ENCODE measurements at regions not wholly inside any gene's neighbourhood (a gene's known extent, or its start where the extent isn't known, plus 50 kb on each side); places are given as distances from the start of the nearest gene placed in this dataset.

DNA sequence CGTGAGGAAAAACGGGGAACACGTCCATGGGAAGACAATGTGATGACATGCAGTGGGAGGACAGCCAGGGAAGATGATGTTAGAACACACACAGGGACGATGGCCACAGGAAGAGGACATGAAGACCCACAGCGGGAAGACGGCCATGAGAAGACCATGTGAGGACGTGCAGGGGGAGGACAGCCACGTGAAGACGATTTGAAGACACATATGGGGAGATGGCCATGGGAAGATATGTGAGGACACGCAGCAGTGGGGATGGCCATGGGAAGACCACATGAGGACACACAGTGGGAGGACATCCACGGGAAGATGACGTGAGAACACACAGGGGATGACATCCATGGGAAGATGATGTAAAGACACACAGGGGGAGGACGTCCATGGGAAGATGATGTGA, 83.8 kb downstream of the UQCRFS1 start:
- TF ChIP-seq, protein P1, sequence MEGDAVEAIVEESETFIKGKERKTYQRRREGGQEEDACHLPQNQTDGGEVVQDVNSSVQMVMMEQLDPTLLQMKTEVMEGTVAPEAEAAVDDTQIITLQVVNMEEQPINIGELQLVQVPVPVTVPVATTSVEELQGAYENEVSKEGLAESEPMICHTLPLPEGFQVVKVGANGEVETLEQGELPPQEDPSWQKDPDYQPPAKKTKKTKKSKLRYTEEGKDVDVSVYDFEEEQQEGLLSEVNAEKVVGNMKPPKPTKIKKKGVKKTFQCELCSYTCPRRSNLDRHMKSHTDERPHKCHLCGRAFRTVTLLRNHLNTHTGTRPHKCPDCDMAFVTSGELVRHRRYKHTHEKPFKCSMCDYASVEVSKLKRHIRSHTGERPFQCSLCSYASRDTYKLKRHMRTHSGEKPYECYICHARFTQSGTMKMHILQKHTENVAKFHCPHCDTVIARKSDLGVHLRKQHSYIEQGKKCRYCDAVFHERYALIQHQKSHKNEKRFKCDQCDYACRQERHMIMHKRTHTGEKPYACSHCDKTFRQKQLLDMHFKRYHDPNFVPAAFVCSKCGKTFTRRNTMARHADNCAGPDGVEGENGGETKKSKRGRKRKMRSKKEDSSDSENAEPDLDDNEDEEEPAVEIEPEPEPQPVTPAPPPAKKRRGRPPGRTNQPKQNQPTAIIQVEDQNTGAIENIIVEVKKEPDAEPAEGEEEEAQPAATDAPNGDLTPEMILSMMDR (IDR thresholded peaks at IDR 0.05) = no peak
- Histone ChIP-seq H3K4me3 (no peak overlapping the region), H3K27me3 (no peaks in the 10 kb centered on the region), H3K36me3 (no peaks in the 10 kb centered on the region), H3K9ac (ENCODE audit: low read depth in 2 of 2, low read length in 2 of 2) (no peak overlapping the region), H3K27ac (no peak overlapping the region), H3K9me3 (no peaks in the 10 kb centered on the region), H3K4me1 (no peaks in the 10 kb centered on the region)
- DNase-seq = no peak
- intact Hi-C loops (cut with DNase I) = no loop called here

DNA sequence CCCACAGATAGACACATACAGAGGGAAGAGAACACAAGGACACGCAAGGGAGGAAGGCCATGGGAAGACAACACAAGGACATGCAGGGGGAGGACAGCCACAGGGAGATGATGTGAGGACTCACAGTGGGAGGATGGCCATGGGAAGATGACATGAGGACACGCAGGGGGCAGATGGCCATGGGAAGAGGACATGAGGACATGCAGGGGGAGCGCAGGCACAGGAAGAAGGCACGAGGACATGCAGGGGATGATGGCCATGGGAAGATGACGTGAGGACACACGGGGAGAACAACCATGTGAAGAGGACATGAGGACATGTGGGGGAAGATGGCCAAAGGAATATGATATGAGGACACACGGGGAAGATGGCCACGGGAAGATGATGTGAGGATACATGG, 84.7 kb downstream of the UQCRFS1 start:
- intact Hi-C loops (cut with DNase I) = no loop called here
- Histone ChIP-seq H3K9ac (ENCODE audit: low read depth in 2 of 2, low read length in 2 of 2) (no peak overlapping the region), H3K9me3 (no peaks in the 10 kb centered on the region), H3K27me3 (no peaks in the 10 kb centered on the region), H3K36me3 (no peaks in the 10 kb centered on the region), H3K4me1 (no peaks in the 10 kb centered on the region), H3K4me3 (no peak overlapping the region), H3K27ac (no peak overlapping the region)
- TF ChIP-seq, protein P1 (IDR thresholded peaks at IDR 0.05) = no peak
- no peak for DNase-seq

DNA sequence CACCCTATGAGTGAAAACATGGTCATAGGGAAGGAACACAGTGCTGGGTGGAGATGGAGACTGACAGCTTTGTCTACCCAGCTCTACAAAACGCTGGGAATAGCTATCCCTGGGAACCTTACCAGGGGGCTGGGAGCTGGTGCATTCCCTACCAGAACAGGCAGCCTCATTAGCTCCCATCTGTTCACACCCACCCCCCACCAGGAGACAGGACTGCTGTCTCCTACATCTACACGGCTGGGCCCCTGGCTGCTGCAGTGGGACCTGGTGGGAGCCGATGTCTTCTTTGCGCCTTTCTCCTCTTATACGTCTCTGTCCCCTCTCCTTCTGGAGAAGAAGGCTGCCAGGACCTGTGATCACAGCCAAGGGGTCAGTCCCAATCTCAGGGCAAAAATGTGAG, 90.8 kb downstream of the UQCRFS1 start:
- Histone ChIP-seq H3K27ac (no peak overlapping the region), H3K4me1 (no peaks in the 10 kb centered on the region), H3K27me3 (no peaks in the 10 kb centered on the region), H3K9ac (ENCODE audit: low read depth in 2 of 2, low read length in 2 of 2) (no peak overlapping the region), H3K36me3 (no peaks in the 10 kb centered on the region), H3K9me3 (no peaks in the 10 kb centered on the region), H3K4me3 (no peak overlapping the region)
- TF ChIP-seq, protein P1 (IDR thresholded peaks at IDR 0.05) = no peak
- intact Hi-C loops (cut with DNase I) = no loop called here
- DNase-seq = no peak

DNA sequence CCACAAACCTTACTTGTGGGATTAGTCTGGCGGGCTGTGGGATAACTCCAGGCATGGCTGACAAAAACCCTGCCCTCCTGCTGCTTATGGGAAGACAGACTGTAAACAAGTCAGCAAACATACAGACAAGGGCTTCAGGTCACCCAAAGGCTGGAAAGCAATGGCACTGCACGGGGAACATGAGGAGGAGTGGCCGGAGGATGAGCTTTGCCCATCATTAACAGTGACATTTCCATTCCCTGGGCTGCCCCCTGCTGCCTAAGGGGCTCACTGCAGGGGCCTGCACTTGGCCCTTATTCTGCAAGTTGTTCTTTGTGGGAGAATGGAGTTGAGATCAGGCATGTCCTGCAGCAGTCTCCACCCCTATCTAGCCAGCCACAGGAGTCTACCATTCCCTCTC, 91.3 kb downstream of the UQCRFS1 start:
- Histone ChIP-seq H3K4me1 (no peaks in the 10 kb centered on the region), H3K4me3 (no peak overlapping the region), H3K27ac (no peak overlapping the region), H3K9ac (ENCODE audit: low read depth in 2 of 2, low read length in 2 of 2) (no peak overlapping the region), H3K9me3 (no peaks in the 10 kb centered on the region), H3K27me3 (no peaks in the 10 kb centered on the region), H3K36me3 (no peaks in the 10 kb centered on the region)
- intact Hi-C loops (cut with DNase I) = no loop called here
- DNase-seq = no peak
- TF ChIP-seq, protein P1 (IDR thresholded peaks at IDR 0.05) = no peak

DNA sequence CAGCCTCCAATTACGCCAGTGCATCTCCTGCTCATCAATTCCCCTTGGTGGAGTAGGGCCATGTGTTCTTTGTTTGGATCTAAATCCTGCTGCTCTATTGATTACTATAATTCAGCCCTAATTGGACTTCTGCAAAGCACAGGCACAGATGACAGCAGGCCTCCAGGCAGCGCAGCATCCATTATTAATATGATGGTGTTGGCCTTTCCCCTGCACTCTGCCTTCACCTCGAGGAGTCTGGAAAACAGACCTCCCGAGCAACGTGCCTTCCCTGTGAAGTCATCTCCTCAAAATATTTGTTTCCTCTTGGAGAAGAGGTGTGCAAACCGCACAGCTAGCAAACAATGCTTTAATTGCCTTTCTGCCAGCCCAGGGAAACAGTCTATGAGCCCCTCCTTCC, 92.5 kb downstream of the UQCRFS1 start:
- H3K9ac ChIP-seq (ENCODE audit: low read depth in 2 of 2, low read length in 2 of 2) = no peak overlapping the region
- TF ChIP-seq, protein P1 (IDR thresholded peaks at IDR 0.05) = no peak
- H3K4me1 ChIP-seq = no peaks in the 10 kb centered on the region
- no peak overlapping the region for H3K4me3 ChIP-seq
- H3K27ac ChIP-seq = no peak overlapping the region
- no peak for DNase-seq
- H3K9me3 ChIP-seq = no peaks in the 10 kb centered on the region
- no peaks in the 10 kb centered on the region for H3K36me3 ChIP-seq
- H3K27me3 ChIP-seq = no peaks in the 10 kb centered on the region
- intact Hi-C loops (cut with DNase I) = no loop called here

DNA sequence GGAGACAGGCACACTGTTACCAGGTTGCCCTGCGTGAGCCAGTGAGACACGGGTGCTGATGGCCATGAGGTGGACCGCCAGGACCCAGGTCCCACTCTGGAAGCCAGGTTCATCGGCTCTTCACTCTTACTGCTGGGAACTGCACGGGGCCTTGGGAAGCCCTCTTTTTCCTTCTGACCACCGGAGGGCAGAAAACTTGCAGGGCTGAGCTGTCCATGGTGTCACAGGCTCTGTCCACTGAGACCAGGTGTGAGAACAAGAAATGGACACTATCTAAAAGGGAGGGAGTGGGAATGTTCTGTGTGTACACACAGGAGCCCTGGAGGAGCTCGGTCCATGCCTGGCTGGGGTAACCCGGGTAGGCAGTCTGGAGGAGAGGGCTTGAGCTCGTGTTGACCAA, 93.4 kb downstream of the UQCRFS1 start:
- H3K27ac ChIP-seq = no peak overlapping the region
- no peaks in the 10 kb centered on the region for H3K36me3 ChIP-seq
- TF ChIP-seq, protein P1 (IDR thresholded peaks at IDR 0.05) = no peak
- no peak overlapping the region for H3K4me3 ChIP-seq
- intact Hi-C loops (cut with DNase I) = no loop called here
- DNase-seq = no peak
- H3K9me3 ChIP-seq = no peaks in the 10 kb centered on the region
- no peak overlapping the region for H3K9ac ChIP-seq (ENCODE audit: low read depth in 2 of 2, low read length in 2 of 2)
- H3K4me1 ChIP-seq = no peaks in the 10 kb centered on the region
- no peaks in the 10 kb centered on the region for H3K27me3 ChIP-seq
